Endothelial cell of umbilical vein (primary cell): ENCODE measurements at regions not wholly inside any gene's neighbourhood (a gene's known extent, or its start where the extent isn't known, plus 50 kb on each side); places are given as distances from the start of the nearest gene placed in this dataset. TPM values are rescaled to one million over a fixed set of nuclear protein-coding genes. Genes with fewer than 3 reads are reported as not detected.

ENCODE experiments used
- small RNA-seq: library from RNA; depleted of rRNA; stranded (forward); fragments of <200 nt; gene quantifications from one replicate; pipeline ENCODE3, GENCODE V24; 2012; ENCODE audit warnings: low replicate concordance, low read depth; ENCODE audit not compliant: insufficient read depth, insufficient read length

Small RNA genes lying in the stretch of these regions (small RNA-seq; reads per million reads assigned to genes)
- gene RNU6-1235P, result not detected
